Testis (tissue), 2 donors: ENCODE measurements at regions not wholly inside any gene's neighbourhood (a gene's known extent, or its start where the extent isn't known, plus 50 kb on each side); places are given as distances from the start of the nearest gene placed in this dataset.

ENCODE experiments used
- POLR2A ChIP-seq: fragments of 450-650 bp; IDR thresholded peaks from one replicate; pipeline ENCODE4 v1.6.1; 2017; ENCODE audit warnings: antibody characterized with exemption, mild to moderate bottlenecking, moderate library complexity
- TF ChIP-seq, protein P1 (sequence below), 3 experiments: fragments of 450-650 bp in 2 of 3; fragments of 200-600 bp in 1 of 3; sonication (generic) in 1 of 3; IDR thresholded peaks; one replicate each; pipeline ENCODE4 v1.5.1; 2016 to 2019; ENCODE audit warnings: antibody characterized with exemption in 3 of 3, mild to moderate bottlenecking in 2 of 3, moderate library complexity in 1 of 3

DNA sequence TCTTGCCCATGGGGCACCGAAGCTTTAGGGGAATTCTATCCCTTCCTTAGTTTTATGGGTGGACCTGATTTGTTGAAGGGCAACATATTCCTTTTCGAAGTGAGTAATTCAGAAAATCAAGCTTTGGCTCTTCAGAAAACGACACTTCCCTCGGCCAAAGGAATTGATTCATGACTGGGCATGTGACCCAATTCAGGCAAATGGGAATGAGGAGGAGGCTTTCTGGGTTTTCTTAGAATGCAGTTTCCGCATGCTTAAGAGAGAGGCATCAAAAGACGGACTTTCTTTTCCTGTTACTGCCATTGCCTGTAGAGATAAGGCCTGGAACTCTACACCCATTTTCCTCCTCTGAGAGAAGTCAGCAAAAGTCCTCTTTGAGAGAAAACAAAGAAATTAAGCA lies 179.5 kb downstream of the RFPL4B start:
- TF ChIP-seq, protein P1, sequence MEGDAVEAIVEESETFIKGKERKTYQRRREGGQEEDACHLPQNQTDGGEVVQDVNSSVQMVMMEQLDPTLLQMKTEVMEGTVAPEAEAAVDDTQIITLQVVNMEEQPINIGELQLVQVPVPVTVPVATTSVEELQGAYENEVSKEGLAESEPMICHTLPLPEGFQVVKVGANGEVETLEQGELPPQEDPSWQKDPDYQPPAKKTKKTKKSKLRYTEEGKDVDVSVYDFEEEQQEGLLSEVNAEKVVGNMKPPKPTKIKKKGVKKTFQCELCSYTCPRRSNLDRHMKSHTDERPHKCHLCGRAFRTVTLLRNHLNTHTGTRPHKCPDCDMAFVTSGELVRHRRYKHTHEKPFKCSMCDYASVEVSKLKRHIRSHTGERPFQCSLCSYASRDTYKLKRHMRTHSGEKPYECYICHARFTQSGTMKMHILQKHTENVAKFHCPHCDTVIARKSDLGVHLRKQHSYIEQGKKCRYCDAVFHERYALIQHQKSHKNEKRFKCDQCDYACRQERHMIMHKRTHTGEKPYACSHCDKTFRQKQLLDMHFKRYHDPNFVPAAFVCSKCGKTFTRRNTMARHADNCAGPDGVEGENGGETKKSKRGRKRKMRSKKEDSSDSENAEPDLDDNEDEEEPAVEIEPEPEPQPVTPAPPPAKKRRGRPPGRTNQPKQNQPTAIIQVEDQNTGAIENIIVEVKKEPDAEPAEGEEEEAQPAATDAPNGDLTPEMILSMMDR (IDR thresholded peaks at IDR 0.05) = no peak
- TF ChIP-seq POLR2A = no peak
